Astrocyte of the cerebellum (primary cell): ENCODE measurements at regions not wholly inside any gene's neighbourhood (a gene's known extent, or its start where the extent isn't known, plus 50 kb on each side); places are given as distances from the start of the nearest gene placed in this dataset.

Experiments used
- DNase-seq: peaks from one replicate; pipeline ENCODE4 v3.0.0-alpha.2; 2011; ENCODE audit warnings: low read depth
- H3K4me3 ChIP-seq: 2 replicates; pipeline ENCODE4 v1.5.1; 2011; ENCODE audit warnings: mild to moderate bottlenecking, low read depth, low read length, moderate library complexity
- in situ Hi-C: cut with HindIII; loops from 2 replicates; pipeline ENCODE4 v1.10.0; 2017; ENCODE audit warnings: low sequenced_read_pairs
- TF ChIP-seq, protein P1 (sequence below): IDR thresholded peaks from 2 replicates; pipeline ENCODE4 v1.5.1; 2012; ENCODE audit warnings: low read length, low read depth, moderate library complexity, mild to moderate bottlenecking; ENCODE audit errors: missing control alignments

DNA sequence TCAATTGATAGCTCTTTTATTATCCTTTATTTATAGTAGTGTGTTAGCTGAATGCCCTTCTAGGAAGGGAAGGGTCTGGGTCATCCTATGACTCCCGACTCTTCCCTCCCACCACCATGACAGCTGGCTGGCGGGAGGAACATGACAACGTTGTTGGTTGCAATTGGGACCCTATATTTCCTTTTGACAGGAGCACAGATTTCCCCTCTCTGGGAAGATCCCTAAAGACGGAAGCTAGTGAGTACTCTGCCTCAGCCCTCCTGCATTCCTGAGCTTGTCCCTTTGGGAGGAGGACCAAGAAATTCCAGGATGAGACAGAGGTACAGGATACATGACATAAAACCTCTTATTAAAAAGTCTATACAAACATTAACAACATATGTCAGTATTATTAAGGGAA is 485.4 kb downstream of the NAV3 start:
- in situ Hi-C loops = no loop called here

DNA sequence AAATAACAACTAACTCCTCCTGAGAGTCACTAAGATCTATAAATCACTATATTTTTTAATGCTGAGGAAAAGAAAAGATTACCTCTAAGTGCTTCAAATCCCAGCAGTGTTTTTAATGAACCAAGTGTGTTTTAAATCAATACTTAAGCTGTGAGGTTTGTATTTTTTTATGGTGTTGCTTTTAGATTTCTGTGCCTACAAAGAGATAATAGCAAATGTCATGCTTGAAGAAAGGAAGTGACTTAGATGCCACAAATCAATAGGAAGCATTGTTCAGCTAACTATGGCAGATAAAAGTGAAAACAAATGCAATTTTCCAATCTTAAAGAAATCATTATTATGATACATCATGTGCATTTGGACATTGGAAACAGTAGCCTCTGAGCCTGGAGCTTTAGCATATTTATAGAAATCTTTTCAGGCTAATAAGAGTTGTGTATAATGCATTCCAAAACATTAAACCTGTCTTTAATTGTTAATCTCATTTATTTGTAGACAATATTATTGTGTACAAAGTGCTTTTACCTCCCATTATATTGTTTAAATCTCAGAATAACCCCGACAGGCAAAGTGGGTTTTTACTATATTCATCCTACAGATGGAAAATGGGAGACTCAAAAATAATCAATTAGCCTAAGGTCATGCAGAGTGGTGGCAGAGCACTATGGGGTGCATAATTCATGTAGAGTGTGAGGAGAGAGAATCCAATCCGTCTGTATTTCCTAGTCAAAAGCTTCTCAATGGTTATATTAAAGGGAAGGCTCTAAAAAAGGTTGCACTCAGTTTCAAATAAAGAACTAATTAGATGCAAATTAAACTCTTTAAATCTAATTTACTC is 486.2 kb downstream of the NAV3 start:
- no peak overlapping the region for H3K4me3 ChIP-seq
- in situ Hi-C loops = no loop called here
- DNase-seq = no peak
- TF ChIP-seq, protein P1, sequence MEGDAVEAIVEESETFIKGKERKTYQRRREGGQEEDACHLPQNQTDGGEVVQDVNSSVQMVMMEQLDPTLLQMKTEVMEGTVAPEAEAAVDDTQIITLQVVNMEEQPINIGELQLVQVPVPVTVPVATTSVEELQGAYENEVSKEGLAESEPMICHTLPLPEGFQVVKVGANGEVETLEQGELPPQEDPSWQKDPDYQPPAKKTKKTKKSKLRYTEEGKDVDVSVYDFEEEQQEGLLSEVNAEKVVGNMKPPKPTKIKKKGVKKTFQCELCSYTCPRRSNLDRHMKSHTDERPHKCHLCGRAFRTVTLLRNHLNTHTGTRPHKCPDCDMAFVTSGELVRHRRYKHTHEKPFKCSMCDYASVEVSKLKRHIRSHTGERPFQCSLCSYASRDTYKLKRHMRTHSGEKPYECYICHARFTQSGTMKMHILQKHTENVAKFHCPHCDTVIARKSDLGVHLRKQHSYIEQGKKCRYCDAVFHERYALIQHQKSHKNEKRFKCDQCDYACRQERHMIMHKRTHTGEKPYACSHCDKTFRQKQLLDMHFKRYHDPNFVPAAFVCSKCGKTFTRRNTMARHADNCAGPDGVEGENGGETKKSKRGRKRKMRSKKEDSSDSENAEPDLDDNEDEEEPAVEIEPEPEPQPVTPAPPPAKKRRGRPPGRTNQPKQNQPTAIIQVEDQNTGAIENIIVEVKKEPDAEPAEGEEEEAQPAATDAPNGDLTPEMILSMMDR = no peak

More for the DNA sequence above, 485.4 kb downstream of the NAV3 start:
- no peak for DNase-seq
- TF ChIP-seq, protein P1 = no peak
- no peak overlapping the region for H3K4me3 ChIP-seq

DNA sequence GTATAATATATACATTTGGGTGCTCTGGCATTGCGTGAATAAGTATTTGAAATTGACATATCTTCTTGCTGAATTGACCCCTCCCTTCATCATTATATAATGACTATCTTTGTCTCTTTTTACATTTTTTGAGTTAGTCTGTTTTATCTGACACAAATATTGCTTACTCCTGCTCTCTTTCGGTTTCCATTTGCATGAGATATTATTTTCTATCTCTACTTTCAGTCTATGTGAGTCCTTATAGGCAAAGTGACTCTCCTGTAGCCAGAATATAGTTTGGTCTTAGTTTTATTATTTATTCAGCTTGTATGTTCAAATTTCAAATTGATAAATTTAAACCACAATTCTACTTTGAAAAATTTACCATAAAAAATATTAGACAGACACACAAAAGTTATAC is 491.0 kb downstream of the NAV3 start:
- in situ Hi-C loops = no loop called here
- TF ChIP-seq, protein P1 = no peak
- no peak overlapping the region for H3K4me3 ChIP-seq
- no peak for DNase-seq

DNA sequence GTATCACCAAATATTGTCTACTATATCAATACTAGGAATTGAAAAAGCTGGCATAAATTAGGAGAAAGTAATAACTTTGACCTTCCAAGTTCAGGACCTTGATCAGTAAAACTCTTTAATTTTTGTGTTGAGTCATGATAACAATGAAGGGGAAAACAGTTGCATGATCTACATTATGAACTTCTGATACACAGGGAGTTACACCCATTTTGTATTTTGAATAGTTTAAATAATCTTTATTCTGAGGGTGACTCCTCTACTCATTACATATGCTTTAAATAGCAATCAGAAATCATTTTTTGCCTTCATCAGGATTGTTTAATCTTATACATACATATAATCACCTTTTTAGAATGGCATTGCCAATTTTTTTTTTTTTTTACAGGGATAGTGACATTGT is 492.5 kb downstream of the NAV3 start:
- in situ Hi-C loops = no loop called here
- DNase-seq = no peak
- TF ChIP-seq, protein P1 = no peak

DNA sequence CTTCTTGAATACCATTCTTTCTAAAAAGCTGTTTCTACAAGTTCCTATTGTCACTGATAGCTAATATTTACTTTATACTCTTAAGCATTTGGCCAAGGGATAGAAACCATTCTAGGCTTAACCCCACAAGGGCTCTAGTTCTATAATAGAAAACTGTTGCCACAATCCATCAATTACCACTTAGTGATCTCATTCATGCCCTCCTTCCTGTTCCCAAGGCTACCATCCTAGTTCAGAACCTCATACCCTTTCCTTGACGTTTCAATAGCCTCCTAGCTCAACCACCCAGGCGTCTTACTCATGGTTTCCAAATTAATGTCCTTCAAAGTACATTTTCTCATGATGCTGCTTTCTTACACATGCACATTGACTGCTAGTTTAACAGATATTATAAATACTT is 493.5 kb downstream of the NAV3 start:
- in situ Hi-C loops = no loop called here
- DNase-seq = no peak
- H3K4me3 ChIP-seq = no peak overlapping the region
- TF ChIP-seq, protein P1 = no peak

More for the DNA sequence above, 492.5 kb downstream of the NAV3 start:
- no peak overlapping the region for H3K4me3 ChIP-seq

- TF ChIP-seq, protein P1 = no peak
- in situ Hi-C loops = no loop called here
- no peak for DNase-seq
- H3K4me3 ChIP-seq = no peak overlapping the region
Observed at GRCh38 chr12:78328524-78328923, 497.8 kb downstream of the NAV3 start.

DNA sequence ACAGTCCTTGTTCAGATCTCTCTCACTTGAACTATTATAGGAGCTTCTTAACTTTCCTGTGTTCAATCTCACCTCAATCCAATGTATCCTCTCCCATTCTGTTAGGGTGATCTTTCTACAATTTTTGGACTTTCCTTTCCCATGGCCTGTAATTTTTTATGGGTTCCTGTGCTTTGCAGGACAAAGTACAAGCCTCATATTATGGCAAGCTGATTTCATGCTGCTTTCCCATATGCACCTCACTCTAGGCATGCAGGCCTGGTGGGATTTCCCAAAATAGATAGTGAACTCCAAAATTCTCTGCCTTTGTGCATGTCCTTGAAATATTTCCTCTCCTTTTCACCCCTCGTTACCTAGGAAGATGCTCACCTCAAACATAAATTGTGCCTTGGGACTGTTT is 499.4 kb downstream of the NAV3 start:
- in situ Hi-C loops = no loop called here
- TF ChIP-seq, protein P1 = no peak
- DNase-seq = no peak
- no peak overlapping the region for H3K4me3 ChIP-seq
